Effector memory CD8-positive, alpha-beta T cell (primary cell): ENCODE measurements at regions not wholly inside any gene's neighbourhood (a gene's known extent, or its start where the extent isn't known, plus 50 kb on each side); places are given as distances from the start of the nearest gene placed in this dataset.
A peak's percentile ranks its signal among the peaks of the same experiment; 100 is the strongest.

Experiments used
- ATAC-seq: fragments of 150-1000 bp; cut with Tn5 transposase; replicated peaks from 2 replicates; pipeline ENCODE4 v1.10.0; 2021; ENCODE audit warnings: mild to moderate bottlenecking, moderate library complexity
- DNase-seq, 3 experiments: peaks; one replicate each; pipeline ENCODE4 v3.0.0; 2021
- H3K27ac Mint-ChIP-seq, 2 donors: one replicate each; pipeline ENCODE4 v1.8.0; 2022; ENCODE audit warnings: mild to moderate bottlenecking in 2 of 2, mixed read lengths in 2 of 2, moderate library complexity in 2 of 2
- H3K27me3 Mint-ChIP-seq, 2 donors: one replicate each; pipeline ENCODE4 v1.8.0; 2022; ENCODE audit warnings: mixed read lengths in 2 of 2
- H3K36me3 Mint-ChIP-seq: one replicate; pipeline ENCODE4 v1.8.0; 2022; ENCODE audit warnings: mild to moderate bottlenecking, moderate library complexity, mixed read lengths; ENCODE audit not compliant: insufficient read depth
- H3K4me1 Mint-ChIP-seq, 2 donors: one replicate each; pipeline ENCODE4 v1.8.0; 2022; ENCODE audit warnings: low read depth in 2 of 2, mixed read lengths in 2 of 2
- H3K4me3 Mint-ChIP-seq, 2 donors: one replicate each; pipeline ENCODE4 v1.8.0; 2022; ENCODE audit warnings: mild to moderate bottlenecking in 2 of 2, mixed read lengths in 2 of 2, moderate library complexity in 2 of 2
- H3K9me3 Mint-ChIP-seq, 2 donors: one replicate each; pipeline ENCODE4 v1.8.0; 2022; ENCODE audit warnings: mixed read lengths in 2 of 2

- Mint-ChIP-seq H3K36me3 (no peaks in the 10 kb centered on the region), H3K27me3 (no peaks in the 10 kb centered on the region), H3K4me1 (peaks cover 13 to 18% of the 10 kb centered on the region in 2 donors), H3K9me3 (peaks cover 2 to 9% of the 10 kb centered on the region in 2 donors), H3K27ac (peak overlapping the region; percentile 6 to 44), H3K4me3 (peak overlapping the region; percentile 15 to 41)
- DNase-seq, result no peak
- peak; percentile 40 for ATAC-seq
Measured at GRCh38 chr1:98813738-98814309, 152.3 kb downstream of the SNX7 start.

GRCh38 chr1:98817821-98818220 is 156.3 kb downstream of the SNX7 start:
- H3K27me3 Mint-ChIP-seq, result no peaks in the 10 kb centered on the region
- H3K4me3 Mint-ChIP-seq, result no peak overlapping the region
- no peaks in the 10 kb centered on the region for H3K9me3 Mint-ChIP-seq
- DNase-seq (no peak), ATAC-seq (no peak)
- H3K4me1 Mint-ChIP-seq, result peaks cover 13 to 18% of the 10 kb centered on the region in 2 donors
- H3K27ac Mint-ChIP-seq, result no peak overlapping the region
- no peaks in the 10 kb centered on the region for H3K36me3 Mint-ChIP-seq

GRCh38 chr1:98821379-98821778 is 159.9 kb downstream of the SNX7 start:
- DNase-seq, result no peak
- H3K9me3 Mint-ChIP-seq, result no peaks in the 10 kb centered on the region
- no peaks in the 10 kb centered on the region for H3K4me1 Mint-ChIP-seq
- no peak overlapping the region for H3K27ac Mint-ChIP-seq
- H3K27me3 Mint-ChIP-seq, result no peaks in the 10 kb centered on the region
- ATAC-seq, result no peak
- H3K36me3 Mint-ChIP-seq, result peaks cover 3% of the 10 kb centered on the region
- no peak overlapping the region for H3K4me3 Mint-ChIP-seq

GRCh38 chr1:98824736-98825135 is 163.2 kb downstream of the SNX7 start:
- no peak for ATAC-seq
- no peaks in the 10 kb centered on the region for H3K27me3 Mint-ChIP-seq
- no peaks in the 10 kb centered on the region for H3K4me1 Mint-ChIP-seq
- no peak overlapping the region for H3K4me3 Mint-ChIP-seq
- peaks cover 0 to under 1% of the 10 kb centered on the region in 2 donors for H3K9me3 Mint-ChIP-seq
- peaks cover 3% of the 10 kb centered on the region for H3K36me3 Mint-ChIP-seq
- DNase-seq, result no peak
- H3K27ac Mint-ChIP-seq, result no peak overlapping the region

GRCh38 chr1:98827041-98827440 is 165.5 kb downstream of the SNX7 start:
- H3K36me3 Mint-ChIP-seq, result peaks cover 3% of the 10 kb centered on the region
- H3K4me1 Mint-ChIP-seq, result no peaks in the 10 kb centered on the region
- no peak overlapping the region for H3K4me3 Mint-ChIP-seq
- H3K27ac Mint-ChIP-seq, result no peak overlapping the region
- DNase-seq, result no peak
- peaks cover 0 to 3% of the 10 kb centered on the region in 2 donors for H3K9me3 Mint-ChIP-seq
- no peaks in the 10 kb centered on the region for H3K27me3 Mint-ChIP-seq
- ATAC-seq, result no peak

GRCh38 chr1:98839840-98840239 is 164.8 kb downstream of the PLPPR5 start:
- no peaks in the 10 kb centered on the region for H3K27me3 Mint-ChIP-seq
- ATAC-seq, result no peak
- H3K36me3 Mint-ChIP-seq, result no peaks in the 10 kb centered on the region
- H3K4me3 Mint-ChIP-seq, result no peak overlapping the region
- peaks cover 3 to 4% of the 10 kb centered on the region in 2 donors for H3K4me1 Mint-ChIP-seq
- no peak for DNase-seq
- H3K9me3 Mint-ChIP-seq, result no peaks in the 10 kb centered on the region
- no peak overlapping the region for H3K27ac Mint-ChIP-seq
